ENCODE measurements at regions not wholly inside any gene's neighbourhood (a gene's known extent, or its start where the extent isn't known, plus 50 kb on each side); places are given as distances from the start of the nearest gene placed in this dataset.

- no peak for DNase-seq
Measured at GRCh38 chr10:52864201-52865106, 91.9 kb upstream of the MBL2 start.

DNA sequence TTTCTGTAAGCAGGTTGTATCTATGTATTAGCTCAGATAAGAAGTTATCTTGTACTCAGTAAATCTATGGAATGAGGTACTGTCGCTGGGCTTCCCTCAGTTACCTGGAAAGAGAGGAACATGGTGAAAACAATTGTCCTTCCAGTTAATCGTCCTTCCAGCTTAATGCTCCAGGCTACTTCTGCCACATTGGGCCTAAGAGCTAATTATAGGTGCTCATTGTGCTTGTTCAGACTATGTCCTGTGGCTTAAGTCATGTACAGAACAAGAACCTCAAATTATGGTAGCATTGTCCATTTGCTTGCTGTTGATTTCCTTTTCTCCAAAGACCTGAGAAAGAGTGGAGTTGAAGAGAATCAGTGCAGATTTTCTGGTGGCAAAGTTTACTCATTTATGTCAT is 86.1 kb upstream of the MBL2 start:
- no peak for DNase-seq

DNA sequence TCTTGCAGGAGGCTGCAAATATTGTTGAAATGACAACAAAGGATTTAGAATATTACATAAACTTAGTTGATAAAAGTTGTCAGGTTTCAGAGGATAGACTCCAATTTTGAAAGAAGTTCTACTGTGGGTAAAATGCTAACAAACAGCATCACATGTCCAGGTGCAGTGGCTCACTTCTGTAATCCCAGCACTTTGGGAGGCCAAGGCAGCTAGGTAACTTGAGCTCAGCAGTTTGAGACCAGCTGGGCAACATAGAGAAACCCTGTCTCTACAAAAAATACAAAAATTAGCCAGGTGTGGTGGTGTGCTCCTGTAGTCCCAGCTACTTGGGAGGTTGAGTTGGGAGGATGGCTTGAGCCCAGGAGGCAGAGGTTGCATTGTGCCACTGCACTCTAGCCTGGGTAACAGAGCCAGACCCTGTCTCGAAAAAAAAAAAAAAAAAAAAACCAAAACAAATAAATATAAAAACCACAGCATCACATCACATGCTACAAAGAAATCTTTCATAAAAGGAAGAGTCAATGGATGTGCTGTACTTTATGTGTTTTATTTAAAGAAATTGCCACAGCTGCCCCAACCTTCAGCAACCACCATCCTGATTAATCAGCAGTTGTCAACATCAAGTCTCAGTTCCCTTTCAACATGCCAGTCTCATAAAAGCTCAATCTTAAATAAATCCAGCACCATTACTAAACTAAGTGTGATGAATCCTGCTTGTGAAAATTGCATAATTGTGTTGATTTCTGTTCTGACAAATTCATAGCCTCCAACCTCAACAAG is 83.2 kb upstream of the MBL2 start:
- no peak for DNase-seq

- no peak for DNase-seq
Measured at GRCh38 chr10:52853704-52854103, 81.1 kb upstream of the MBL2 start.

DNA sequence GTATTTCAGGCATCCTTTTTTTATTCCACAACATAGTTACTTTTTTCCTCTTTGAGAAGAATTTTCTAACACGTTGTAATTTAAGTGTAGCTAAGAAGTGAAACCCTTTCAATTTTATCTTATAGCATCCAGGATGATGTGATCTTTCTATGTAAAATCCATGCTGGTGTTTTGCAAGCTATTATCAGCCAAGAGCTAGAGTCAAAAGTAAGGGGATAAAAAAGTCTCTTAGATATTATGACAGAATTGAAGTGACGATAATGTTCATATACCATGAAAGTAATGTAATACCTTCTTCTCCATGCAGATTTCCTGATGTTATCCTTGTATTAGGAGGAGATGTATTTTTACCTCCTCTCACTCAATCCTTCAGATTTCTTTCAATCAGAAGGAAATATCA is 64.2 kb upstream of the MBL2 start:
- no peak for DNase-seq

All from CD4-positive, alpha-beta T cell treated with Interleukin-1 beta for 1 hour (primary cell).